ENCODE measurements at regions not wholly inside any gene's neighbourhood (a gene's known extent, or its start where the extent isn't known, plus 50 kb on each side); places are given as distances from the start of the nearest gene placed in this dataset.
"Not testable (repeated sequence)": the region's sequence is repeated elsewhere in the genome, so short reads cannot be mapped to it uniquely, and the experiment has no call there.

DNA sequence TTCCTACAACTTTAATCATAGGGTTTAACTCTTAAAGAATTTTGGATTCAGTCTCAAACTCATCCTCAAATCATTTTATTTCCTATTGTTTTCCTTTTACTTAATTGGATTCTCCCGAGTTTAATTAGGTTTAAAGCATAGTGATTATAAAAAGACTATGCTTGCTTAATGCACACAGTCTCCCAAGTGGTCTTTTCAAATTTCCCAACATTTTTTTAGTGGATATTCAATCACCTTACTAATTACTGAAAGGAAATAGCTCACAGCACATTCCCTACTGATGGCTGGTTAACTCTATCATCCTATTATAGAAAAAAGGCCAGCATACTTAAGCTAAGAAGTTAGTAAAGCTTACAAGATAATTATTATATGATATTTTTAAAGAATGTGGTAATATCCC is 170.6 kb downstream of the PRDM9 start:
- ATAC-seq = no peak
- Mint-ChIP-seq H3K9me3 (peaks cover 9% of the 10 kb centered on the region in 2 donors), H3K36me3 (peaks cover 0 to 9% of the 10 kb centered on the region in 2 donors)

DNA sequence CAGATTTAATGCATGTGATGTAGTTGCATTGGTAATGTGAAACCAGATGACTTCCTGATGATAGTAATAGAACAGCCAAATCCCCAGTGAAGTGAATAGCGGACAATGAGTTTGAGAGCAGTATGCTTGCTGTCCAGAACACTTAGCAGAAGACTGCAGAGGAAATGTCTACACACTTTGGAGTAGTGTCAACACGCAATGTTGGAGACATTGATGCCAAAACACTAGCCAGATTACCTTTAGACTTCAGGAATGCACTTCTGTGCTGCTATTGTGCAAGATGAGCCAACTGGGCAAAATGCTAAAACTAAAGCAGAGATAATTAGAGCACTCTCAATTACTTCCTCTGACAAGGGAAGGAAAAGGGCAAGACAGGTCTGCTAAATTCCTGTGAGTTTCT is 176.7 kb downstream of the PRDM9 start:
- no peak for ATAC-seq
- Mint-ChIP-seq H3K27ac (no peak overlapping the region), H3K9me3 (peaks cover 21 to 28% of the 10 kb centered on the region in 2 donors), H3K36me3 (peaks cover 0 to 7% of the 10 kb centered on the region in 2 donors)
- no peak for DNase-seq (ENCODE audit: low spot score in 2 of 2)

More for the DNA sequence above, 170.6 kb downstream of the PRDM9 start:
- no peak overlapping the region for H3K27ac Mint-ChIP-seq
- no peak for DNase-seq (ENCODE audit: low spot score in 2 of 2)

DNA sequence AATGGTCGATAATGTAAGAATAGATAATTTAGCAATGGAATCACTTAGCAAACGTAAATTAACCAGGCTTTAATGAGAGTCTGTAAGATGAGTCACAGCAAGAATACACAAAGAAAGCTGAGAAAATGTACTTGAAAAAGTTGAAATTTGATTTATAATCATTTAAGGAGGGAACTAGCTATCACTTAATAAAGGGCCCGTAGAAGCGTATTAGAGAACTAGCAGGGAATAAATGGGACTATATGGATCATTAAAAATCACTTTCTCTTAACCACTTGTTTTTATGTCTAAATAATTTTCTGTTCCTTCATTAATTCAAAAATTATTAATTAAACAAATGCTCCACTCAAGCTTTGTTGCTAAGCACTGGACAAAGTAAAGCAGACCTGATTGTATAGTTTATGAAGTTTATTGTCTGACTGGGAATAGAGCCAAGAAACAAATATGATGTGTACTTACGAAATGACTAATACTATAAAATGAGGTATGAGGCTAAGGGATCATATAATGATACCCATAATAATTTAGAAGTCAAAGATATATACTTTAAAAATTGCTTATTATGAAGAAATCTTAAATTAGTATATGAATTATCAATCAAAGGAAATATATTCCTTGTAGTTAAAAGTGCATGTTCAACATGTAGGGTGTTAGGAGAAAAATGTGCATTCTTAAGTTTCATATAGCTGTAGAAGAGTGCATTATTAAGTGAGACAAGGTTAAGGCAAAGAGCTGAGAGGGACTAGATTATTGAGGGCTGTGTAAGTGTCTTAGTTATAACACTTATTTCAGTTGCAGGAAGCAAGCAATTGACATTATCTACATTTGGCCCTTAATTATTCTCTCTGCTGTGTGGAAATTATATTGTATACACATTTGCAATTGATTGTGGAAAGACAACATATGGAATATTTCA is 196.8 kb downstream of the PRDM9 start:
- ATAC-seq = no peak
- no peak overlapping the region for H3K27ac Mint-ChIP-seq
- H3K36me3 Mint-ChIP-seq = peaks cover 0 to 3% of the 10 kb centered on the region in 2 donors
- no peak for DNase-seq (ENCODE audit: low spot score in 2 of 2)
- peaks cover 4 to 13% of the 10 kb centered on the region in 2 donors for H3K9me3 Mint-ChIP-seq

DNA sequence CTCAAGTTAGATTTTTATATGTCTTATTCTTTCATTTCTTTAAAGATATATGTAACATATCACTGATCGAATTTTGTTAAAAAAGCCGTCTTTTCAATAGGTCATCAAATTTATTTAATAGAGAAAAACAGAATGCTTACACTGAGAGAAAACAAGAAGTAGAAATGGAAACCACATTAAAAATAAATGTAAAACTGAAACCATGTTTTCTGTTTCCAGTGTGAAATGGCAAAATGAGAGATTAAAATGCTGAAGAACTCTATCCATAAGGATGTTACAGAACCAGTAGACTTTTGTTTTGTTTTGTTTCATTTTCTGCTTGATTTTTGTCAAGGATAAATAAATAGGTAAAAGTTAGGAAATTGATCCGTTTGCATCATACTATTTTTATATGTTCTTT is 210.1 kb downstream of the PRDM9 start:
- Mint-ChIP-seq H3K27ac (no peak overlapping the region), H3K36me3 (no peaks in the 10 kb centered on the region), H3K9me3 (peaks cover 18 to 21% of the 10 kb centered on the region in 2 donors)
- DNase-seq (ENCODE audit: low spot score in 2 of 2) = no peak
- ATAC-seq = no peak

DNA sequence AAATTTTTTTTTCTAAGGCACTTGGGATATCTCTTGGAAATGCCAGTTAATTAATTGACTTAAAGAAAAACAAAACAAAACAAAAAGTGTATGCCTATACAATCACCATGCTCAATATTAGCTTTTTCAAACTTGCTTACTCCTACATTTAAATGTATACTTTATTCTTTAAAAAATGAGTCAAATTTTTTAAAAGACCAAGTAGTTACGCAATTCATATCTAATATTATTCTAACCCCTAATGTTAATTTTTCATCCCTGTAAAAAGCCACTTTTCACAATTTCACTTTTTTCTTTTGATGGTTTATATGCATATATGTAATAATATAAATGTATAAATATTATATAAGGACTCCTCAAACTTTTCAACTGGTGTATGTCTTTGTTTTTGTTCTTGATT is 211.2 kb downstream of the PRDM9 start:
- no peaks in the 10 kb centered on the region for H3K36me3 Mint-ChIP-seq
- no peak for DNase-seq (ENCODE audit: low spot score in 2 of 2)
- ATAC-seq = no peak
- H3K9me3 Mint-ChIP-seq = peaks cover 15 to 21% of the 10 kb centered on the region in 2 donors
- no peak overlapping the region for H3K27ac Mint-ChIP-seq

DNA sequence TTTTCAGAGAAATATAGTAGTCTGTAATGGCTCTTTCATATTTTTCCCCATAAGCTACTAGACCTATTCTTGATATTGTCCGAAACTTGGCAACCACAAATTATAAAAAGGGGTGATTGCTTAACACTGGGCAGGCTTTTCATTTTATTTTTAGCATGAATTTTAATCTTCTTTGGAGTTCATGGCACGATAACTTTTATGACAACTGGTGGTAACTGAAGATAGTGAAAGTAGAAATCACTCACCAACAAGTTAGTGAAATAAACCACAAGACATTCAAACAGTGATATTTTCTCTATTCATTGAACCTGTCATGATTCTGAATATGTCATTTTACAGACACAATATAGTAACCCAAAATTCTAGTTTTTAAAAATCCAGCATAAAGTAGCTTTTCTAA is 213.9 kb downstream of the PRDM9 start:
- no peak for DNase-seq (ENCODE audit: low spot score in 2 of 2)
- Mint-ChIP-seq H3K27ac (no peak overlapping the region), H3K9me3 (peaks cover 12 to 16% of the 10 kb centered on the region in 2 donors), H3K36me3 (no peaks in the 10 kb centered on the region)
- no peak for ATAC-seq

DNA sequence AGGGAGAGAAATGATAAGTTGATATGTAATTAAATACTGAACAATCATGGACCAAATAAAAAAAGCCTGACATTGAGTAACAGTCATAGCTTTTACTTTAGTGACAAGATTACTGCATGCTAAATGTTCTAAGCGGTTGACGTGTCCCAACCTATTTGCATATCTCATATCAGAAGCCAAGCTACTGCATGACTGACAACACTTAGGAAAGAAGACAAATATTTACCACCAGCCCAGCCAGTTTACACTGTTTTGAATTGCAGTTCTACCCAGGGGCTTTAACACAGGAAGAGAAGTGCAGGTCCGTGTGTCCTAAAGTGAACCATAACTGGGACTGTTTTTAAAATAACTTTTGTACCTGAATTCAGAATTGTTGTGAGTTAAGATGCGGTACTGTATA is 219.9 kb downstream of the PRDM9 start:
- no peak overlapping the region for H3K27ac Mint-ChIP-seq
- DNase-seq (ENCODE audit: low spot score in 2 of 2) = no peak
- no peak for ATAC-seq
- peaks cover 6 to 14% of the 10 kb centered on the region in 2 donors for H3K9me3 Mint-ChIP-seq
- H3K36me3 Mint-ChIP-seq = no peaks in the 10 kb centered on the region

DNA sequence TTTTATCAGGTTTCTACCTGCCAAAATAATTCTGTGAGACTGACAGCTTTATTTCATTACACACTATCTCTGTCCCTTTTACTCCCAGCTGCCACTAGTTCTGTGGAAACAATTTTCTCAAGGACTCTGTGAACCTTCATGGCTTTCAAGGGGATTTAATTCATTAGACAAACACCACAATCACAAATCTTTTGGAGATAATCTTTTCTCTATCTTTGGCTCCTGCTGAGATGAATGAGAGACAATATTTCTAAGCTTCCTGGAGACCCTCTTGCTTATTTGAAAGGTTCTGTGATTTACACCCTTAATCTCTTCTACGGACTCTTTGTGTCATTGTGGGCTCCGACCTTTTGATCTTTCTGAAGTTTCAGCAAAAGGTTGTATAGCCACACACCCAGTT is 222.6 kb downstream of the PRDM9 start:
- Mint-ChIP-seq H3K27ac (no peak overlapping the region), H3K9me3 (peaks cover 0 to 10% of the 10 kb centered on the region in 2 donors), H3K36me3 (no peaks in the 10 kb centered on the region)
- ATAC-seq (no peak), DNase-seq (ENCODE audit: low spot score in 2 of 2) (no peak)

DNA sequence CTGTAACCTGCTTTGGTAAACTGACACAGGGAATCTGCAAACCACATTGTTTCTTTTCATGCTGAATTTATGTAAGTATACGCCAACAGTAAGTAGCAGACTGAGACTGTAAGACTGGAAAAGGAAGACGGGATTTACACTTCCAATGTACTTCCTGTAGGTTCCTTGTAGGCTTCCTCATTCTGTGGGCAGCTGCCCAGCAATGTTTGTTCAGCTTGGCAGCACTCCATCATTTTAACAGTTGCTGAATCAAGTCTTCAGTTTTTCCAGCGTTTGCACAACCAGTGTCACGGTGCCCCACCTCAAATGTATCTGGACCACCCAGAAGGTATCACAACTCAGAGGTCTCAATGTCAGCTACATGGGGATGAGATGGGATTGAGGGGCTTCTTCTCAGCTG is 232.6 kb downstream of the PRDM9 start:
- peaks cover 4 to 7% of the 10 kb centered on the region in 2 donors for H3K9me3 Mint-ChIP-seq

DNA sequence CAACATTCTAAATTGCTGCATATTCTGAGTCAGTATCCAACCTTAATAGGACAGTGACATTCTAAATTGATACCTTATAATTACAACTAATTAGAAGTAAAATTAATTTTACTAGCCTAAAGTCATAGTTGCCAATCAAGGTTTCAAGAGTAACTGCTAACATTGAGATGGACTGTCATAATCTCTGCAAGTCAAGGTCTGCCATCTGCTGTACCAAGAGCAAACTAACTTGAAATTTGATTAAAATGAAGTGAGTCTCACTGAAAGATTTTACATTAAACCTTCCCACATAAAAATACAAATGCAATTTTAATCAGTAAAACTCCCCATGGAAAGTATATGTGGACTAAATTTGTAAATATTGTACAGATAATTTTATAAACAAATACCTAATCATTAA is 235.3 kb downstream of the PRDM9 start:
- H3K27ac Mint-ChIP-seq = no peak overlapping the region
- no peaks in the 10 kb centered on the region for H3K36me3 Mint-ChIP-seq
- peaks cover 4 to 7% of the 10 kb centered on the region in 2 donors for H3K9me3 Mint-ChIP-seq
- no peak for ATAC-seq
- no peak for DNase-seq (ENCODE audit: low spot score in 2 of 2)

More for the DNA sequence above, 232.6 kb downstream of the PRDM9 start:
- Mint-ChIP-seq H3K27ac (no peak overlapping the region), H3K36me3 (no peaks in the 10 kb centered on the region)
- ATAC-seq (no peak), DNase-seq (ENCODE audit: low spot score in 2 of 2) (no peak)

DNA sequence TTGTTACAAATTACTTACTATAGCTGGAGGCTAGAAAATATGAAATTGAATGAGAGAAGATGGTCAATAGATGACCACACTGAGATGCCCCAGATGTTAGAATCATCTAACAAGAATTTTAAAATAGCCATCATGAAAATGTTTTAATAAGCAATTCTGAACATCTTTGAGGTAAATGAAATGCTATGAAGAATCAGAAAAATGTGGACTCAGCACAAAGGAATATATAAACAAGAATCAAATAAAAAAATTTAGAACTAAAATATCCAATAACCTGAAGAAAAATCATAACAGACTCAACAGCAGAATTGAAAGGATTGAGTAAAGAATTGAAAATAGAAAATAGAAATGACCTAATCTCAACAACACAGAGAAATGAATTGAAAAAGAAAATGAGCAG is 248.5 kb downstream of the PRDM9 start:
- Mint-ChIP-seq H3K36me3 (no peaks in the 10 kb centered on the region), H3K27ac (no peak overlapping the region), H3K9me3 (peaks cover 9 to 11% of the 10 kb centered on the region in 2 donors)
- DNase-seq (ENCODE audit: low spot score in 2 of 2) (no peak), ATAC-seq (no peak)

DNA sequence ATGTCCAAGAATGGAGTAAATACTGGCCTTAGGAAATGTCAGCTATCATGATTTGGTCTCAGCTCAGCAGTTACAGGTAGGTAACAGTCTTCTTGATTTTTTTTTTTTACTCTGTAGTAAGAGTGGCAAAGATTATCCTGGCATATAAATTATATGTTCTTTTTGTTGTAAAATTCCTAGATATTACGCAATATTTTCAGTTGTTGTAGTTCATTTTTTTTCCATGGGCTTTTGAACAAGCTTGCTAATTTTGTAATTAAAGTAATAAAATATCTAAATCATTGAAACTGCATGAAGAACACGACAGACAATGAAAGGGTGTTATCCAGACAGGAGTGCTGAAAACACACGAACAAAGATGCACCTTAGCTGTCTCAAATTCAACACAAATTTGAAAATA is 249.4 kb downstream of the PRDM9 start:
- Mint-ChIP-seq H3K27ac (no peak overlapping the region), H3K9me3 (peaks cover 4 to 7% of the 10 kb centered on the region in 2 donors), H3K36me3 (no peaks in the 10 kb centered on the region)
- ATAC-seq (no peak), DNase-seq (ENCODE audit: low spot score in 2 of 2) (no peak)

DNA sequence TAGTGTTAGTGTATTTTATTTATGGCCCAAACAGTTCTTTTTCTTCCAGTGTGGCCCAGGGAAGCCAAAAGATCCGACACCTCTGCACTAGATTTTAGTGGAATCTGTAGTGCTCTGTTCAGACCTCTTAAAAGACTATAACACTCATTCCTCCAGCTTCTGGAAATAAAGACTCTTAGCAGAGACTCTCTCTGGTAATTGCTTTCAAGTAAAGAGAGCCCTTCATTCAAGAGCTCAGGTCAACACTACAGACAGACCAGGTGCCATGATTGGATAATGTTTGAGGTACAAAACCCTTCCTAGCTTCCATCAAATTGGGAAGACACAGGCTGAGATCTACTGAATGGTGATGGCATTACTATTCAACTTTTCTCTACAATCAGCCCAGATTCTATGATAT is 255.8 kb downstream of the PRDM9 start:
- Mint-ChIP-seq H3K36me3 (no peaks in the 10 kb centered on the region), H3K27ac (no peak overlapping the region), H3K9me3 (peaks cover 0 to 10% of the 10 kb centered on the region in 2 donors)
- no peak for ATAC-seq
- DNase-seq (ENCODE audit: low spot score in 2 of 2) = no peak

DNA sequence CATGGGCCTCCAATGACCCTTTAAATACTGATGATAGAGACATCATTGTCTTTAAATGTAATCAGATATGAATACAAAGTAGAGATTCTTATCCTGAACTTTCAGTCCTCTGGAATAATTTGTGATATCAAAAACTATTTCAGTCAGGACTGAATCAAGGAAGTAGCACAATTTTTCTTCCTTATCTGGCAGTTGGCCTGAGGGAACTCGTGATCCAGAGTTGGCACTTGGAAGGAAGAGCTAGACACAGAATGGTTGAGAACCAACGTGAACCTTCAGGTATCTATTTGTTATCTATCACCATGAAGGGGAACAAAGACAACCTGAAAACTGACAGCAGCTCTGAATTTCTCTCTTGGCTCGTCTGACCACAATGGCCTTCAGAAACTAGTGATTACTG is 269.3 kb downstream of the PRDM9 start:
- Mint-ChIP-seq H3K27ac (no peak overlapping the region), H3K9me3 (peaks cover 9 to 34% of the 10 kb centered on the region in 2 donors), H3K36me3 (peaks cover 5 to 6% of the 10 kb centered on the region in 2 donors)
- DNase-seq (ENCODE audit: low spot score in 2 of 2) (no peak), ATAC-seq (no peak)

DNA sequence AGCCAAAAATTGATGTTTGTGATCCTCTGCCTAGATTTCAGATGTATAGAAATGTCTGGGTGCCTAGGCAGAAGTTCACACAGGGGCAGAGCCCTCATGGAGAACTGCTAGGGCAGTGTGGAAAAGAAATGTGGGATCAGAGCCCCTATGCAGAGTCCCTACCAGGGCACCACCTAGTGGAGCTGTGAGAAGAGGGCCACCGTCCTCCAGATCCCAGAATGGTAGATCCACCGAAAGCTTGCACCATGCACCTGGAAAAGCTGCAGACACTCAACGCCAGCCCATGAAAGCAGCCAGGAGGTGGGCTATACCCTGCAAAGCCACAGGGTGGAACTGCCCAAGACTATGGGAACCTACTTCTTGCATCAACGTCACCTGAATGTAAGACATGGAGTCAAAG is 292.9 kb downstream of the PRDM9 start:
- not testable (repeated sequence) for H3K27ac Mint-ChIP-seq; DNase-seq (ENCODE audit: low spot score in 2 of 2); ATAC-seq
- Mint-ChIP-seq H3K9me3 (peaks cover 15 to 19% of the 10 kb centered on the region in 2 donors), H3K36me3 (peaks cover 0 to 15% of the 10 kb centered on the region in 2 donors)

DNA sequence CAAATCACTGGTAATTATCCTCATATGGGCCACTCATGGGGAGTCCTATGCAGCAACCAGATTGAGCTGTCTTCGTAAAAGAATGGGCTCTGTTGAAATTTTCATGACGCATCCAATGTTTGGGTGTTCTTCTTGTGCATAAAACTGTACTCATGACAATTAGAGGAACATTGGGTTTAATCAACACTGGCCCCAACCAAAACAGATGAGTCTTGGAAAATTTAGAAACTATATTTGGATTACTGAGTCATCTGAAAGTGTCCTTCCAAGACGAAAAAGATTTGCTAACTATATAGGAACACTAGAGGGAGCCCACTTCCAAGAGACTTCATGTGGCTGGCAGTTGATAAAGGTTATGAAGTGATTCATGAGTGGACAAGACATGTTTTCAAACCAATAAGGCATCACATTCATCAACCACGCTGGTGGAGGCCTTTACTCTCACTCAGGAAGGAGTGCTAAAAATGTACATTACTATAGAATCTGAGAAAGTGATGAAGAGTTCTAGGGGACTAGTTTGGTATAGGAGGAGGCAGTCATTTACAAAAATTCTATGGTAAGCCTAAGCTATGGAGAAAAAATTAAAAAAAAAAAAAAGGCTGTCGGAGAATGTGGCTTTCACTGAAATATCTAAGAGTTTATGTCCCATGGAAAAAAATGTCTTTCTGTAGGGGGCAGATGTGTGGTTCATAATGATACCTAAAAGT is 313.5 kb downstream of the PRDM9 start:
- no peak for ATAC-seq
- H3K27ac Mint-ChIP-seq = no peak overlapping the region

DNA sequence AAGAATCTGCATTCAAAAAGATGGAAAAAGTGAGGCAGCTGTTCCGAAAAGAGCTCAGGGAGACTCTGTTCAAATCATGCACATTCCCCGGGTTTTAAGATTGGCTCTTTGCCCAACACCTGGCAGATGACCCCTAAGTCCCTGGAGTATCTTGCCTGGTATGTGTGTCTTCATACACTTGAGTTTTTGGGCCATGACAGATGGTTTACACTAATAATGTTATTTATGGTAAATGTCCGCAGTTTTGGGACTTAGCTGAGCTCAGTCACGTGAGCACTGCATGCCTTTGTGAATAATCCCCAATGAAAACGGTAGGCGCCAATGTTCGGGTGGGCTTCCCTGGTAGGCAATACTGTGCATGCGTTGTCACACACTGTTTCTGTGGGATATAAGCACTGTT is 316.1 kb downstream of the PRDM9 start:
- H3K9me3 Mint-ChIP-seq = peaks cover 11 to 17% of the 10 kb centered on the region in 2 donors
- DNase-seq (ENCODE audit: low spot score in 2 of 2) = no peak
- no peak for ATAC-seq
- no peaks in the 10 kb centered on the region for H3K36me3 Mint-ChIP-seq
- no peak overlapping the region for H3K27ac Mint-ChIP-seq

More for the DNA sequence above, 313.5 kb downstream of the PRDM9 start:
- Mint-ChIP-seq H3K36me3 (no peaks in the 10 kb centered on the region), H3K9me3 (peaks cover 5 to 8% of the 10 kb centered on the region in 2 donors)
- DNase-seq (ENCODE audit: low spot score in 2 of 2) = no peak

Data from activated naive CD4-positive, alpha-beta T cell treated with anti-CD3 and anti-CD28 coated beads, Interleukin-2, amount 50 U/mL, for 72 hours (primary cell).